Tibial artery (tissue), 4 donors: ENCODE measurements at regions not wholly inside any gene's neighbourhood (a gene's known extent, or its start where the extent isn't known, plus 50 kb on each side); places are given as distances from the start of the nearest gene placed in this dataset.

ENCODE experiments used
- DNase-seq, 2 donors: peaks; one replicate each; pipeline ENCODE4 v3.0.0-alpha.2; 2019
- H3K27ac ChIP-seq, 2 donors: fragments of 200-600 bp; sonication (generic) in 1 of 2; 1 replicate in 1 of 2; 2 replicates in 1 of 2; pipeline ENCODE4 v1.5.1; 2018 to 2019; ENCODE audit warnings: mild to moderate bottlenecking in 1 of 2
- H3K27me3 ChIP-seq, 2 donors: fragments of 200-600 bp; sonication (generic) in 1 of 2; one replicate each; pipeline versions ENCODE4 v1.5.1 to v1.6.0; 2016 to 2019
- H3K36me3 ChIP-seq, 3 donors: fragments of 200-600 bp; sonication (generic) in 2 of 3; one replicate each; pipeline ENCODE4 v1.5.1; 2016 to 2019; ENCODE audit warnings: mild to moderate bottlenecking in 2 of 3
- H3K4me1 ChIP-seq, 4 donors: fragments of 200-600 bp; sonication (generic) in 2 of 4; 1 replicate in 3 of 4; 2 replicates in 1 of 4; pipeline ENCODE4 v1.5.1; 2016 to 2019
- H3K4me3 ChIP-seq, 2 donors: fragments of 200-600 bp; sonication (generic) in 1 of 2; 1 replicate in 1 of 2; 2 replicates in 1 of 2; pipeline ENCODE4 v1.5.1; 2018 to 2019; ENCODE audit warnings: mild to moderate bottlenecking in 2 of 2
- H3K9me3 ChIP-seq, 3 donors: fragments of 200-600 bp; sonication (generic) in 1 of 3; one replicate each; pipeline ENCODE4 v1.5.1; 2016 to 2019
- intact Hi-C: fragments of 100-400 bp; cut with DNase I; formaldehyde crosslinking; loops from one replicate; pipeline ENCODE4 v1.15.0; 2023; ENCODE audit warnings: low total_unique reads
- TF ChIP-seq, protein P1 (sequence below), 2 experiments: fragments of 200-600 bp in 1 of 2; fragments of 450-650 bp in 1 of 2; IDR thresholded peaks; one replicate each; pipeline ENCODE4 v1.5.1; 2017 to 2019; ENCODE audit warnings: antibody characterized with exemption in 2 of 2, mild to moderate bottlenecking in 1 of 2, moderate library complexity in 1 of 2

DNA sequence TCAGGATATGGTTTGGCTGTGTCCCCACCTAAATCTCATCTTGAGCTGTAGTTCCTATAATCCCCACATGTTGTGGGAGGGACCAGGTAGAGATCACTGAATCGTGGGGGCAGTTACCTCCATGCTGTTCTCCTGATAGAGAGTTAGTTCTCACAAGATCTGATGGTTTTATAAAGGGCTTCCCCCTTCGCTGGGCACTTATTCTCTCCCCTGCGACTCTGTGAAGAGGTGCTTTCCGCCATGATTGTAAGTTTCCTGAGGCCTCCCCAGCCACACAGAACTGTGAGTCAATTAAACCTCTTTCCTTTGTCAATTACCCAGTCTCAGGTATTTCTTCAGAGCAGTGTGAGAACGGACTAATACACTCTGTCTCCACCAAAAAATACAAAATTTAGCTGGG lies 291.9 kb downstream of the BCOR start:
- TF ChIP-seq, protein P1, sequence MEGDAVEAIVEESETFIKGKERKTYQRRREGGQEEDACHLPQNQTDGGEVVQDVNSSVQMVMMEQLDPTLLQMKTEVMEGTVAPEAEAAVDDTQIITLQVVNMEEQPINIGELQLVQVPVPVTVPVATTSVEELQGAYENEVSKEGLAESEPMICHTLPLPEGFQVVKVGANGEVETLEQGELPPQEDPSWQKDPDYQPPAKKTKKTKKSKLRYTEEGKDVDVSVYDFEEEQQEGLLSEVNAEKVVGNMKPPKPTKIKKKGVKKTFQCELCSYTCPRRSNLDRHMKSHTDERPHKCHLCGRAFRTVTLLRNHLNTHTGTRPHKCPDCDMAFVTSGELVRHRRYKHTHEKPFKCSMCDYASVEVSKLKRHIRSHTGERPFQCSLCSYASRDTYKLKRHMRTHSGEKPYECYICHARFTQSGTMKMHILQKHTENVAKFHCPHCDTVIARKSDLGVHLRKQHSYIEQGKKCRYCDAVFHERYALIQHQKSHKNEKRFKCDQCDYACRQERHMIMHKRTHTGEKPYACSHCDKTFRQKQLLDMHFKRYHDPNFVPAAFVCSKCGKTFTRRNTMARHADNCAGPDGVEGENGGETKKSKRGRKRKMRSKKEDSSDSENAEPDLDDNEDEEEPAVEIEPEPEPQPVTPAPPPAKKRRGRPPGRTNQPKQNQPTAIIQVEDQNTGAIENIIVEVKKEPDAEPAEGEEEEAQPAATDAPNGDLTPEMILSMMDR (IDR thresholded peaks at IDR 0.05) = no peak
- Histone ChIP-seq H3K27me3 (no peaks in the 10 kb centered on the region), H3K9me3 (no peaks in the 10 kb centered on the region), H3K36me3 (no peaks in the 10 kb centered on the region), H3K27ac (no peak overlapping the region), H3K4me1 (peaks cover 0 to 24% (median 9%) of the 10 kb centered on the region in 4 donors), H3K4me3 (no peak overlapping the region)
- no peak for DNase-seq
- intact Hi-C loops = loop anchor here (2.0 kb wide), 1 partner anchor 33 kb away; no protein-coding TSS in a partner anchor

GRCh38 chrX:39808471-39808917 lies 289.3 kb downstream of the BCOR start:
- Histone ChIP-seq H3K4me3 (no peak overlapping the region), H3K27me3 (no peaks in the 10 kb centered on the region), H3K9me3 (no peaks in the 10 kb centered on the region), H3K27ac (peak overlapping the region; percentile 50 to 68), H3K36me3 (no peaks in the 10 kb centered on the region), H3K4me1 (peaks cover 0 to 28% (median 13%) of the 10 kb centered on the region in 4 donors)
- intact Hi-C loops = no loop called here
- DNase-seq = peak in 1 of 2 donors; percentile 79
- TF ChIP-seq, protein P1 (IDR thresholded peaks at IDR 0.05) = no peak

GRCh38 chrX:39809331-39809730 lies 288.4 kb downstream of the BCOR start:
- Histone ChIP-seq H3K27me3 (no peaks in the 10 kb centered on the region), H3K36me3 (no peaks in the 10 kb centered on the region), H3K4me3 (no peak overlapping the region), H3K9me3 (no peaks in the 10 kb centered on the region), H3K27ac (peak overlapping the region; percentile 50 to 68), H3K4me1 (peaks cover 0 to 32% (median 17%) of the 10 kb centered on the region in 4 donors)
- intact Hi-C loops = no loop called here
- no peak for DNase-seq
- TF ChIP-seq, protein P1 (IDR thresholded peaks at IDR 0.05) = no peak

GRCh38 chrX:39810901-39811300 lies 286.9 kb downstream of the BCOR start:
- Histone ChIP-seq H3K27me3 (no peaks in the 10 kb centered on the region), H3K9me3 (no peaks in the 10 kb centered on the region), H3K27ac (peak overlapping the region in 1 of 2 donors; percentile 68), H3K4me3 (no peak overlapping the region), H3K36me3 (no peaks in the 10 kb centered on the region), H3K4me1 (peaks cover 0 to 38% (median 19%) of the 10 kb centered on the region in 4 donors)
- intact Hi-C loops = loop anchor here (5.0 to 10.0 kb wide), 2 partner anchors 284 to 346 kb away; partner anchors contain the start of gene BCOR
- TF ChIP-seq, protein P1 (IDR thresholded peaks at IDR 0.05) = no peak
- no peak for DNase-seq

DNA sequence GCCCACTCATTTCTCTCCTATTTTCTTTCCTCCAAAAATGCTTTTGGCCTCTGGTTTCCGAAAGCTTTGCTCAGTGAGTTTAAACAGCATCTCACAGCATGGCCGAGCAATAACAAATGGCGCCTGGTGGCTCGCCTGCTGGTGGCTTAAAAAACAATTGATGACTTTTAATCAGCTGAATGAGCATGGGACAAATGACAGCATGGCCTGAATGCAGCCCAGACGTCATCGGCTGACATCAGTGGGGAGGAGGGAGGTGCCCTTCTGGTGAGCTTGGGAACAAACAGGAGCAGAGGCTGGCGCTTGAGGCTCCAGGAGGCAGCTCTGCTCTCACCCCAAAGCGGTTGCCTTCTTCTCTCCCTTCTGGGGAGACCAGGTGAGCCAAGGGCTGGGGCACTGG lies 286.4 kb downstream of the BCOR start:
- TF ChIP-seq, protein P1 (IDR thresholded peaks at IDR 0.05) = no peak
- intact Hi-C loops = loop anchor here (5.0 to 10.0 kb wide), 2 partner anchors 283 to 346 kb away; partner anchors contain the start of gene BCOR

More for the DNA sequence above, 286.4 kb downstream of the BCOR start:
- H3K9me3 ChIP-seq = no peaks in the 10 kb centered on the region
- H3K27ac ChIP-seq = no peak overlapping the region
- no peaks in the 10 kb centered on the region for H3K27me3 ChIP-seq
- no peaks in the 10 kb centered on the region for H3K36me3 ChIP-seq
- peak in 1 of 2 donors; percentile 69 for DNase-seq
- H3K4me3 ChIP-seq = no peak overlapping the region
- H3K4me1 ChIP-seq = peaks cover 0 to 39% (median 21%) of the 10 kb centered on the region in 4 donors
